ENCODE measurements at regions not wholly inside any gene's neighbourhood (a gene's known extent, or its start where the extent isn't known, plus 50 kb on each side); places are given as distances from the start of the nearest gene placed in this dataset.

DNA sequence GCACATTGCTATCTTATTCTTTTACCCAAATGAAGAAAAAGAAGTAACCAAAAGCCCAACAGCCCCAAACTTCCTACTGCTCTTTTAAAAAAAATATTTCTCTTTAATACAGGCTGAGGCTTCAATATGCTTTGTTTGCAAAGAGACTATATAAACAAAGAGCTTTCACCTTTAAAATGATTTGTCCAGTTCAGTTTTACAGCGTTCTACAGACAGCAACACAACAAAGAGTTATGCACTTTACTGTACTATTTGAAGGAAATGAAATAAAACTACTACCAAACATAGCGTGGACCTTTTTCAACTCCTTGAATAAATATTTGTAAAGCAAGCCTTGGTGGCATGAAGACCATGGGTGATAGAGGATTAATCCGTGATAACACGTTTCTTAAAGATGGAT is 151.2 kb downstream of the FGF9 start:
- no peak for DNase-seq

DNA sequence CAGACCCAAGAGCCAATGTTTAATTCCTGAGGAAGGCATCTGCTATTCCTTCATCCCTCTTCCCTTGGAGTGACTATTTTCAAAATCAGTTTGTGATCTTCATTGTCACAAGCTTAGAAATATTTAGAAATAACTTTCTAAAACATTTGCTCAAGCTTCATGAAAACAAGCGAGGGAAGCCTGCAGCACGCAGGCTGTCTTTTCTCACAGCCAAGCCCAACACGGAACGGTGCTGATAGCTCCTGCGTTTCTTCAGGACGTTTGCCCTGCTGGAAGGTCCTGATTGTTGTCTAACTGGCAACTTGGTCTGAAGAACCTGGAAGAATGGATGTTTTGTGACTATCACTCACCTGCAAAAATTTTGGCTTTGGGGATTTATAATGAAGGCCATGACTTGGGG is 152.5 kb downstream of the FGF9 start:
- DNase-seq = no peak

DNA sequence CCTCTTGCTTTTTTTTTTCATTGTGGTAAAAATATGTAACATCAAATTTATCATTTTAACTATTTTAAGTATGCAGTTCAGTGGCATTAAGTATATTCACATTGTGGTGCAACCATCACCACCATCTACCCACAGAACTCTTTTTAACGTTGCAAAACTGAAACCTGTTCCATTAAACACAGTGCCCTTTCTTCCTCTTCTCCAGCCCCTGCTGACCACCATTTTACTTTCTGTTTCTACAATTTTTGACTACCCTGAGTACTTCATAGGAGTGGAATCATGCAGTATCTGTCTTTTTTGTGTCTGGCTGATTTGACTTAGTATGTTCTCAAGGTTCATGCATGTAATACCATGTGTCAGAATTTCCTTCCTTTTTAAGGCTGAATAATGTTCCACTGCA is 153.1 kb downstream of the FGF9 start:
- DNase-seq = no peak

DNA sequence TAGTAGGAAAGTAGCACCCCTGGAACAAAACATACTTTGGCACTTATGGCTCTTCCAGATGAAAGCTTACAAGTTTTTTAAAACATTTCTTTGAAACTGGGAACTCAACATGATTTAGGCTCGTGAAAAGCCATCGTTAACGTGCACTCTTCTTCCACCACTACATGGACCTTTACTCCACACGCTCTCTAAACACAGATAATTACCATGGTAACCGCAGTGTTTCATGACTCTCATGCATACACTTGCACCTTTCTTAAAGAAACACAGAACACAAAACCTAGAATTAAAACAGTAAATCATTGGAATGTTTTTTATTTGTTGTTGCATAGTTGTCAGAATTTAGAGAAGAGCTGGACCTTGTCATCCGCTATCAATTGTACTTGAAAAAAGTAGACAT is 154.3 kb downstream of the FGF9 start:
- no peak for DNase-seq

DNA sequence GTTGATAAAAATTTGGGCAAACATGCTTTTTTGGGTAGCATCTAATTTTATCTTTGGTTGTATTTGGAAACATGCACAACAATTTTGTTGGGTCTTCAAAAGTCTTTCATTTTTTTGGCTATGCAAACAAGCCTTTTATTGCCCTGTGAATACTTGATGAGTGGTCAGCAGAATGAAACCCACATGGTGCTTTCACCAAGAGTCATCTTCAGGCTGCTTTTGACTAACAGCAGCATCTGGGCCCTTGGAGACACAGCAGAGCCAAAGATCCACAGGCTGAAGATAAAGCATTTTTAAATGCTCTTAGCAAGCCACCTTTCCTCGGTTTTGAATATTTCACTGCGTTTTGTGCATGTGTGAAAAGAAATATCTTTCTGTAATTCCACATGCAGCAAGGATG is 154.9 kb downstream of the FGF9 start:
- no peak for DNase-seq

DNA sequence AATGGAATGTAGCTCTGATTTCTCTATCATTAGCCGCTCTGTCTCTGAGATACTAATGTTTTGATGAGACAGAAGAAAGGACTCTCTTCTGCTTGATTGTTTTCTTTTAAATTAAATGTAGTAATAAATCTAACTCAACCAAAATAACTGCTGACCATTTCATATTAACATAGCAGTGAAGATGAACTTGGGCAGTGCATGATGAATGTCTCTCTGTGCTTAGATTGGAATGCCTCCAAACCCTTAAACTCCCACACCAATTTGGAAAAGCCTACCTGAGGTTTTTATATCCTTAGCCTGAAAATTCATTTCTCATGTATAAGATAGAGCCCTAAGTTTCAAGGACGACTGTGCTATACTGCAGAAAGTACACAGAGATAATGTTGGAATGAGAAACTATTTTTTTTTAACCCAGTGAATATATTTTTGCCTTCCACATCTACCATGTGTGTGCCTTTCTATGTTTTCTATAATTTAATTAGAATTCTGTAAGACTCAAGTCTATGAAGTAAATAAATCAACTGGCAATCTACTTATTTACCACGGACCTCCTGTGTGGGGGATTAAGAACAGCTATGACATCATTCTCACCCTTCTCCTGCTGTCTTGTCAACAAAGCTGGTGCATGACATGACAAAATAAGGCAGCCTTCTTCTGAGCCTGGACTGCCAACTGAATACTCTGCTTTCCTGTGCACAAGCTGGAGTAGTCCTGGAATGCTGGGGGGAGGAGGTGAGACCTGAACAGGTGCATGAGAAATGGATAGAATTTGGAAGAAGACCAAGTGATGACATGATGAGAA is 155.5 kb downstream of the FGF9 start:
- no peak for DNase-seq

DNA sequence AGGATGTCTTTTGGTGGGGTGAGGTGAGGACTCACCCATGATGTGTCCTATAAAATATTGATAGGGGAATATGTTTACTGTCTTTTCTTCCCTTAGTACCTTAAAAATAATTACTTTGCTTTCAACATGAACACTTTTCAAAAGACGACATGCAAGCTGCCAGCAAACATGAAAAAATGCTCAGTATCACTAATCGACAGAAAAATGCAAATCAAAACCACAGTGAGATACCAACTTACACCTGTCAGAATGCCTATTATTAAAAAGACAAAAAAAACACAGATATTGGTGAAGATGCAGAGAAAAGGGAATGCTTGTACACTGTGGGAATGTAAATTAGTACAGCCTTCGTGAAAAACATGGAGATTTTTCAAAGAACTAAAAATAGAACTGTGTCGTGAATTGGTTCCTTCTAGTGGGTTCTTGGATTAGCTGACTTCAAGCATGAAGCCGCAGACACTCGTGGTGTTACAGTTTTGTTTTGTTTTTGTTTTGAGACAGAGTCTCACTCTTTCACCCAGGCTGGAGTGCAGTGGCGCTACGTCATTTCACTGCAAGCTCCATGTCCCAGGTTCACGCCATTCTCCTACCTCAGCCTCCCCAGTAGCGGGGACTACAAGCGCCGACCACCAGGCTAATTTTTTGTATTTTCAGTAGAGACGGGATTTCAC is 160.9 kb downstream of the FGF9 start:
- DNase-seq = no peak

DNA sequence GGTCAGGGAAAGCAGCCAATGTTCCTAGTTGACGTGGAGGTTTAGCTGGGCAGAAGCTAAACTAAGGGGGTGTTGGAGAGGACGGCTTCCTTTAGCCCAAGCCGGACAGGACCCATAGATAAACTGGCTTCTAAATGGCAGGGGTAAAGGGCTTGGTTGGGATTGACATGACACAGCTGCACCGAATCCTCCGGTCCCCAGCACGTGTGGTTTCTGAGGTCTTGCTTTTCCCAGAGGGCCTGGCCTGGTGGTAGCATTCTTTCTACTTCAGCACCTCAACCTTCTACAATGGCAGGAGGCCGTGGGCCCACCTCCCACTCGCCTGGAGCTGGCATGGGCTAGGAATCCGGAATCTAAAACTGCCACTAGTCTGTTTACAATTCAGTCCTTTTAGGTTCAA is 163.0 kb downstream of the FGF9 start:
- DNase-seq = no peak

DNA sequence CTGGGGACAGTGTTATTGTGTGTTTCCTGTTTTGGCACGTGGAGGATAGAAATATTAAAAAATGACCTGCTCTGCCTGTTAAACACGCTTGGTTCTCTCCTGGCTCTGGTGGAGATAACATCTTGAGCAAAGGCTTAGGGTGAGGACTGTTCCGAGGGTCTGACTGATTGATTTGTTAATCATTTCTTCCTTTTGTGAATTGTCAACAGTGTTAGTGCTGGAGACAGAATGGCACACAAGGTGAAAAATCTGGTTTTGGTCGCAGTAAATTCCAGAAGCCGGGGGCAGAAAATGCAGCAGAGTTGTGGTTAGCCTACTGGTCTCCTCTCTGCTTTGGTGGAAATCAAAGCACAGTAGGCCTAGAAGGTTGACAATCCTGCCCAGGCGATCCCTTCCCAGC is 163.6 kb downstream of the FGF9 start:
- DNase-seq = no peak

DNA sequence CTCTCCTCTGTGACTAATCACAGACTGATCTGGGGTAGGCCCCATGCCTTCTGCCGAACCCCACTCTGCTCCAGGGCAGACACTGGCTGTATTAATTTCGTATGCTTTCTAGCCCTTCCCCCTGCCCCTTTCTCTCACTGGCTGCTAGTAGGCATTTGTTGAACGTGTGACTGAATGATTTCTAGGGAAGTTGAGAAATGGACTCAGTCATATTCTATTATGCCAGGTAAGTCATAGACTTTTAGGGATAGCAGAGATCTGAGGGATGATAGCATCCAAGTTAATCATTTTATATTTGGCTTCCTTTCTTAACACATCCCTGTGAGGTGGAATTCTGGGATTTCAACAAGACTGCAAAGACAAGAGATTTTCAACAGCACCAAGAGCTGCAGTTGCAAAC is 166.4 kb downstream of the FGF9 start:
- no peak for DNase-seq

DNA sequence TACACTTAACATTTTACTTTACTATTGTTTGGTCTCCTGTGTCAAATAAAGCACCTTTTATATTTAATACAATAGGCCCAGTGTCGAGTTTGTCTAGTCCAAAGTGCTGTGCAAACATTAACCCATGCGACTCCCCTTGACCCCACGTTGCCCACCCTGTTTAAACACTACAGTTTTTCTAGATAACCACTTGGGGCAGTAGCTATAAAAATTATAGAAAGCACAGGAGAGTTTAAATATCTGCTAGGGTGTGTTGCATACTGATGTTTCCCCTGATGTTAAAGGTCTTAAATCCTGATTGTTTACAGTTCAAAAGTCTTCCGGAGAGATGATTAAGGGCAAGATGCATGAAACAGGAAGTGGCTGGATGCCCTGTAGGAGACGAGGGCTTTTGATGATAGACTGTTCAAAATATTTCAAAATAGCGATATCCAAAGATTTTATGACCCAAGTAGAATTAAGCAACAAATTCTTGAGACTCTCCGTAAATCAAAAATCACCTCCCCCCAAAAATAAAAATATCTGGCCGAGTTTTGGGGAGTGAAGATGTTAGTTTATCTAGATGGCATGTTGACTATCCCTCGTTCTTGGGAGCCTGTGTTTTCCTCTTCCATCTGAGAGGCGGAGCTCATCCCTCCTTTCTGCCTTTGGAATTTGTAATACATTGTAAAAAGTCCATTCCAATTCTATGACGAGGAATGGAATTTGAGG is 167.1 kb downstream of the FGF9 start:
- no peak for DNase-seq

DNA sequence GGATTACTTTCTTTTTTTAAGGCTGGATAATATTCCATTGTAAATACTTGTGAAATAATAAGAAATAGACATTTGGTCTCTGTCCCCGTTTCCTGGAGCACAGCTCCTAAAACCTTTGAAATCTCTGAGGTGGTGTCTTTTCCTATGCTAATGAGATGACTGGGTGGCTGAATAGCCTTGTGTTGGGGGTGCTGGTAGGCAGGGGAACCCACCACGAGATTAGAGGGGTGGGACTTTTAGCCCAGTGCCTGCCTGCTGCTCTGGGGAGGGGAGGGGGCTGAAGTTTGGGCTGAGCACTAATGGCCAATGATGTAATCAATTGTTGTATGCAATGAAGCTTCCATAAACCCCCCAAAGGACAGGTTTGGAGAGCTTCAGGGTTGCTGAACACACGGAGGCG is 175.7 kb downstream of the FGF9 start:
- DNase-seq = no peak

DNA sequence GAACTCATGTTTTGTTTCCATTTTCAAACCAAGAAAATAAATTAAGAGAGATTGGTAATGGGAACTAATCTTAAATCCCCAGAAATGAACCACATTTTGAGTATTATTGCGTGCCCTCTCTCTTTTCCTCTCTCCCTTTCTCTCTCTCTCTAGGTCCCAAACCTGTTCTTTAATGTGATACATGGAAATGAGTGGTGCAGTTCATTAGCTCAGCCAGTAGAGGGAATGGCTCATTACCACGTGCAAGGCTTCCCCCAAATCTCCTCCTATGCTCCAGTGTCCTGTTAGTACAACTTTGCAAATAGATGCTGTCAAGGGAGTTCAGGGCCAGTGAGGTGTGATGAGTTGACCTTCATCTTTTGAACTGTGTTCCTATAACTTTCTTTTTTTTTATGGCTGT is 178.4 kb downstream of the FGF9 start:
- DNase-seq = peak; percentile 5

DNA sequence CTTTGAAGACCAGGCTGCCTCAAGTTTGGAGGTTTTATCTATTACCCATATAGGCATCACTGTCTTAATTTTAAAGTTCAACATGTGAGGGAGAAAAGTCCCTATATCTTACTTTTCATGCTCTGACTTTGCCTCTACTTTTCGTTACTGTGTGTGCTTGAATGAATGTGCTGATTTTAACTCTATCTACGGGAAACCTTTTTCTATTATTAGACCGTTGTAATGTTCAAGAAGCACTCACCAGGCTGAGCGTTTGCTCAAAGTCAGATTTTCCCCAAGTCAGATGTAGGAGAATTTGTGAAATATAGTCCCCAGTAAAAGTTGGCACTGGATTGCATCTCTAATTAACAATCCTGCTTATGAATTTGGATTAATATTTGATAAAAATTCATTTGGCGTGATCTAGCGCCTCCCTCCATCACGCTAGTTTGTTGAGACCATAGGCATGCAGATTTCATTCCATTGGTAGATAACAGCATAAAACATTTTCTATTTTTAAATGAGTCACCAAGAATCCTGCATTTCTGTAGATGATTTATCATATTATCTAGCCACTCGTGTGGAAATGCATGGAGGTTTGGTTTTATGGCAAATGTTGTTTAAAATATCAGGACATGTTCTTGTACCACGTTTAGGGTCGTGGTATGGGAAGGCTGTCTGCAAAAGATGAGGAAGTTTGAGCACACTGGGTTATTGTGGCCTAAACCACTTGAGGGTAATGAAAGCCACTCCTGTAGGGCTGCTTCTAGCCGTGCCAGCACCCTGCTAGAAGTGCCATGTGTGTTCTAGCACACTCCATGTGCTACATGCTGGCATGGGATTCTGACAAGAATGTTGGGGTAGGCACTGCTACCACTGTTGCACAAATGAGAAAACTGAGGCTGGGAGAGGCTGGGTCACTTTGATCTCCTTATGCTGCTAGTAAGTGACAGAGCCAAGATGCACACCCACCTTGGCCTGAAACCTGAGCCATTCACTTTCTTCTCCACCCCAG is 179.4 kb downstream of the FGF9 start:
- no peak for DNase-seq

DNA sequence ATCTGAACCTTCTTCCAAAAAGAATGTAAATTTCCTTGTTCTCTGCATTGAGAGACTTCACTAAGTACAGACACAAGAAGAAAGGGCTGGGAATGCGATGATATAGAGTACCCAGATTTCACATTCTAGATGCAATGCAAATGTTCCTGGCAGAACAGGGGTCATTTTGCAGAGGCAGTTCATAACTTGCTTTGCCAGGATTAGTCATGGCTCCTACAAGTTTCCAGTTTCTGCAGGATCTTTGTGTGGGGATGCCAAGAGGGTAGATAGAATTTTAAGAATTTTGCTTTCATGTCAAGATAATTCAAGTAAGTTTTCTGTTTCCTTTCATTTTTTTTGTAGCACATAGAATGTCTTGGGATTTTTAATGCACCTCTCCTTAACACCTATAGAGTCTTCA is 181.2 kb downstream of the FGF9 start:
- DNase-seq = no peak

DNA sequence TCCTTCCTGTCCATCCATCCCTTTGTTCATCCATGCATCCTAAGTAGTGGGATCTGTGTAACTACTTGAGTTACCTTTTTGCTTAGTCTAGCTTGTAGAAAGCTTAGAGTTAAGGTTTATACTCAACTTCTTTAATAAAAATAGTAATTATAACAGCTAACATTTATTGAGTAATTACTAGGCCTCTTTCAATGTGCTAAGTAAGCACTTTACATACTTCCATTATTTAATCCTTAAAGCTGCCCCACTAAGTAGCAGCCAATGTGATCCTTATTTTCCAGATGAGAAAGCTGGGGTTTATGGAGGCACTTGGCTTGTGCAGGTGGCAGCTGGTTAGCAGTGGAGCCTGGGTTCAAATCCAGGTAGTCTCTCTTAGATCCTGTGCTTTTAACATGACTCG is 182.9 kb downstream of the FGF9 start:
- no peak for DNase-seq

DNA sequence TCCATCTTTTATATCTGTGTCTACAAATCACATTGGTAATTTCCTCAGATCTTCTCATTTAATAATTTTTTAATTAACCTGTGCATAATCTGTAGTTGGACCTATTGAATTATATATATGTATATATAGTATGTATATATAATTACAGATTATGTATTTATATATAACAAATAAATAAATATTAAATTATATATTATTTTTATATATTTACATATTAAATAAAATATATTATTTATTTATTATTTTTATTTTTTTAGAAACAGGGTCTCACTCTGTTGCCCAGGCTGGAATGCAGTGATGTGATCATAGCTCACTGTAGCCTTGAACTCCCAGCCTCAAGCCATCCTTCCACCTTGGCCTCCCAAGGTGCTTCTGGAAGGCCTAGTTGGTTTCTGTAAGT is 197.9 kb downstream of the FGF9 start:
- DNase-seq = no peak

DNA sequence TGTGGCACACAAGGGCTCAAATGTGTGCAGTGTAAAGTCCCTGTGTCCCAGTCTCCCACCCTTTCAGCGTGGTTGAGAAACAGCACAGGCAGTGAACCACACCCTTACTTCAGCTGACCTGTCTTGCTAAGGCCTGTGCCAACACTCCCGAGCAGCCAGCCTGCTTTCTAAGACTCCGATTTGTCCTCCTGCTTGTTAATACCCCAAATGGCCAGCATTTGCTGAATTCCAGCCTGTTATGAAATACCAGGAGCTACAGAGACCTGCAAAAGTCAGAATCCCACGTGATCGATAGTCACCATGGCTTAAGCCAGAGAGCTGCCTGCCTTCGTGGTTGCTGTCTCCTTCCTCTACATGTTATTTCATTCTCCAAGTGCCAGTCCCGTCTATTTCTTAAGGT is 200.5 kb downstream of the FGF9 start:
- no peak for DNase-seq

DNA sequence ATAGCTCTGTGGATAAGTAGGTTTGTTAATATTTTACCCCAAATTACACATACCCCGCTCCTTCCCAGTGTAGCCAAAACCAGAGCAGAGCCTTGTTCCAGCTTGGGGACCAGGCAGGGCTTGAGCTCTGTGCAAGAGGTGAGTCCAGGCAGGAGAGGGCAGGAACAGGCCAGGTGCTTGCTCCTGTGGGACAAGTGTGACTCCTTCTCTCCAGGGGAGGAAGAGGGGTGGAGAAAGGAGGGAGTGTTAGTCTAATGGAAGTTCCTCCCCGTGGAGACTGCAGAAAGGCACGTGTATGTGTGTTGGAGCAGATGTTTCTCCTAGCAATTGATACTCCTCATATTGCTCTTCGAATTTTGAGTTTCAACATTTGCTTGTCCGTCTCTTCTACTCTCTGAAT is 201.0 kb downstream of the FGF9 start:
- DNase-seq = no peak

DNA sequence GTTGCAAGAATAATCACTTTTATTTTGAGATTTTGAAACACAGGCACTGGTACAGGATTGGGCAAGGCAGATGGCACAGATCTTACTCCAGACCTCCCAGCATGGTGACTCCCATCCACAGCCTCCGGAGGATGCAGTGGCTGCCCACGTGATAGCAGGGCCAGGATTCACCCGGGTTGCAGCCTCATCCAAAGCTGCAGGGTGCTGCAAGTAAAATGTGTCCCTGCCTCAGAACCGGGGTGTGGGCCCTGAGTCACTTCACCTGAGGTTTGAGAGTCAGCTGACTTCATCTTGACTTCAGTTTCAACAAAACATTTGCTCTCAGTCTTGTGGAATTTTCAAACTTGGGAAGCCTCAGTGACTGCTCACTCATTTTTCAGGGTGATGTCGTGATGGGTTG is 201.9 kb downstream of the FGF9 start:
- no peak for DNase-seq

DNA sequence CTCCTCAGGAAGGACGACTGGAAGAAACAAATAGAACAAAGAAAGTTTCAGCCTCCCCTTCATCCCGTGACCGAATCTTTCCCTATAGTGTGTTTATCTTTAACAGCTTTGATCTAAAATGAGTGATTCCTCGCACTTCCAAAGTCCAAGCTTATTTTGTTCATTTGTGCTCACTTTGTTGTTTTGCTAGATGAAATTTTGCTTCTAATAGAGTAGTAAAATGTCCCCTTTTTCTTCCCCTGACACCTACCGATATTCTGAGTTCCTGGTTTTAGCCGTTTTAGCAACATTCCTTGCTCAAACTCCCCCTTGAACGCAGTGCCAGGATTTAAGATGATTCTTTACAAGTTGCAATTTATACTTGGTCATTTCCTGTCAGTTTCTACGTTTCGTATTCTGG is 204.2 kb downstream of the FGF9 start:
- DNase-seq = no peak

DNA sequence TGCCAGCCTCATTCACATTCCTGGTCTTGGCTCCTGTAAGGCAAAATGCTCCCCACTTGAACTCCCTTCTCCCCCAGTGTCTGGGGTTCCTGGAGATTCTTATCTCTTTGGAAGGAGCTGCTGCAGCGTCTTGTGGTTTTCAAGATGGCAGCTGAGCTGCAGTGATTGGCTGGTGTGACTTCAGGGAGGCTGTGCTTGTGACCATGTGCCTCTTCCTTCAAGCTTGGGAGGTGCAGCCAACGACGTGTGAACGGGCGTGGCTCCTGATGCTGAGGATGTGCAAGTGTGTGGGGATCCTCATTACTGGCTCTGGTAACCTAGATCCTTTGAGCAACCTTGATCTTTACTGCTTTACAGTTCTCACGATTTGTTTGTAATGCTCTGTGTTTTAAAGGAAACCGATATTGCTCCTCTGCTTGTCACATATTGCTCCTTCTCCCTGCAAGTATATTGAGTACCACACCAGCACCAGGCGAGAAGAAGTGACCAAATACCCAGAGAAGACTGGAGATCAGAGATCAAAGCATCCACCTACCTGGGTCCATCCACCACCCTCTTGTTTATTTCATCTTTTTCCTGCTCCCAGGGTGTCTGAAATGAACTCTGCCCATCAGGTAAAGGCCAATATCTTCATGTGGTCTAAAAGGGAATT is 208.5 kb downstream of the FGF9 start:
- DNase-seq = no peak

Data from KG1 (cell line).